ENCODE measurements at regions not wholly inside any gene's neighbourhood (a gene's known extent, or its start where the extent isn't known, plus 50 kb on each side); places are given as distances from the start of the nearest gene placed in this dataset.

DNA sequence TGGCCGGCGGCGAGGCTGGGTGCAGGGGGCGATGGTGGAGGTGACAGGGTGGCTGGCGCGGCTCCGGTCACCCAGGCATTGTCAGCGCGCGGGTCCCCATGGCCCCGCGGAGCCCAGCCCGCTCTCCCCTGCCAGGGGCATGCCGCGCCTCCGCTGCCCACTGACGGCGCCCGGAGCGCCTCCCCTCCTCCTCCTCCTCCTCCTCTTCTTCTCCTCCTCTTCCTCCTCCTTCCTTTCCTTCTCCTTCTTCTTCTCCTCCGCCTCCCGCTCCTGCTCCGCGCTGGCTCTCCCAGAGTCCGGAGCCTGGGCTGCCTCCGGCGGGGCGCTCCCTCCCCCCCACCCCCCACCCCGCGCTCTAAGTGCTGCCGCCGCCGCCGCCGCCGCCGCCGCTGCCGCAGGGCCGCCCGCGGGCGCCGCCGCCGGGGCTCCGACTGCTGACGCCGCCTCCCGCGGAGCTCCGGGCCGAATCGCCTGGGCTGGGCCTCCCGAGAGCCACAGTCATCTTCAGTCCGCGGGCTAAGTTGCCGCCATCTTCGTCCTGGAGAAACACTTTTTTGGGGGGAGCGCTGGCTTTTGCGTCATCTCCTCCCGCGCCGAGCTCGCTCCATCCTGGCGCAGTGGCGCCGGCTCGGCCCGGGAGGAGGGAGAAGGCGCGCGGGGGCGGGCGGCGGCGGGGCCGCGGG lies 348.3 kb downstream of the LIG4 start:
- ChIA-PET POLR2A (interaction anchor here (0.9 kb wide), 2 partner anchors 416 to 490 kb away, joined by 3 read pairs; no protein-coding TSS in a partner anchor), CTCF (interaction anchor here (1.0 to 1.4 kb wide), 4 partner anchors 127 to 494 kb away, joined by 3 to 5 read pairs (median 3); no protein-coding TSS in a partner anchor)
- H3K9me3 ChIP-seq (ENCODE audit: control insufficient read depth, insufficient read depth, low read length), result no peaks in the 10 kb centered on the region
- DNase-seq (ENCODE audit: low read depth, low spot score), result no peak
- no peaks in the 10 kb centered on the region for H3K27me3 ChIP-seq (ENCODE audit: control insufficient read depth, insufficient read depth, low read length)
- TF ChIP-seq, protein P1, sequence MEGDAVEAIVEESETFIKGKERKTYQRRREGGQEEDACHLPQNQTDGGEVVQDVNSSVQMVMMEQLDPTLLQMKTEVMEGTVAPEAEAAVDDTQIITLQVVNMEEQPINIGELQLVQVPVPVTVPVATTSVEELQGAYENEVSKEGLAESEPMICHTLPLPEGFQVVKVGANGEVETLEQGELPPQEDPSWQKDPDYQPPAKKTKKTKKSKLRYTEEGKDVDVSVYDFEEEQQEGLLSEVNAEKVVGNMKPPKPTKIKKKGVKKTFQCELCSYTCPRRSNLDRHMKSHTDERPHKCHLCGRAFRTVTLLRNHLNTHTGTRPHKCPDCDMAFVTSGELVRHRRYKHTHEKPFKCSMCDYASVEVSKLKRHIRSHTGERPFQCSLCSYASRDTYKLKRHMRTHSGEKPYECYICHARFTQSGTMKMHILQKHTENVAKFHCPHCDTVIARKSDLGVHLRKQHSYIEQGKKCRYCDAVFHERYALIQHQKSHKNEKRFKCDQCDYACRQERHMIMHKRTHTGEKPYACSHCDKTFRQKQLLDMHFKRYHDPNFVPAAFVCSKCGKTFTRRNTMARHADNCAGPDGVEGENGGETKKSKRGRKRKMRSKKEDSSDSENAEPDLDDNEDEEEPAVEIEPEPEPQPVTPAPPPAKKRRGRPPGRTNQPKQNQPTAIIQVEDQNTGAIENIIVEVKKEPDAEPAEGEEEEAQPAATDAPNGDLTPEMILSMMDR (IDR thresholded peaks at IDR 0.05; ENCODE audit: low read depth, low read length), result no peak
- H3K27ac ChIP-seq (ENCODE audit: low read depth, low read length), result no peak overlapping the region
- peak overlapping the region; percentile 79 for H3K4me3 ChIP-seq (ENCODE audit: low read depth, low read length)

DNA sequence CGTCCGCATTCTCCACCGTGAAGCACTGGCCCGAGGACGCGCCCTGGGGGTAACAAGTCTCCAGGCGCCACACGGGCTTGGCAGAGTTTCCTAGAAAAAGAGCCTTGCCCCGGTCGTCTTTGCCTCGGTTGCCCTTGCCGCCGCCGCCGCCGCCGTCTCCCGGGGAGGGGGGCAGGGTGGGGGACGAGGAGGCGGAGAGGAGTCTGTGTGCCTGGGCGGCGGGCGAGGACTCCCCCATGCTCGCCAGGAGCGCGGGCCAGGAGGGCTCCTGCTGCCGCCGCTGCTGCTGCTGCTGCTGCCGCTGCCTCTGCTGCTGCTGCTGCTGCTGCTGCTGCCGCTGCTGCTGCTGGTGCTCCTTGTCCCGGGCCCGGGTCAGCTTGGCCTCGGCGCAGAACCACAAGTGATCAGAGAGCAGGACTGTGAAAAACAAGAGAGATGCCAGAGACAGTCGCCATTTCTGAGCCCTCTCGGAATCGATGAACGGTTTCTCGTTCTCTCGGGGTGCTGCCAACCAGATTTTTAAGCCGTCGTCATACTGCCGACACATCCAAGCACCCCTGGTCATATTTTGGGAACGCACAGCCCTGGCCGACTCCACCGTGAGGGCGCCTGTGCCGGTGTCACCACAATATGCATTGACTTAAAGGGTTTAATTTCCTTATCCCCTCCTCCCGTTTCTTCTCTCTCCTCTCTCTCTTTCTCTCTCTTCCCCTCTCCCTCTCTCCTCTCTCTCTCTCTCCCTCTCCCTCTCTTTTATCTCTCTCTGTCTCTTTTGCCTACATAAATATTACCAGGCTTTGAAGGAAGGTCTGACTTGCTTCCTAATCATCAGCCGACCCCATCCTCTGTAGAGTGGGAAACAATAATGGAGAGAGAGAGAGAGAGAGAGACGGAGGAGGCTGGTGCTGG lies 349.1 kb downstream of the LIG4 start:
- H3K9me3 ChIP-seq (ENCODE audit: control insufficient read depth, insufficient read depth, low read length), result no peaks in the 10 kb centered on the region
- H3K27me3 ChIP-seq (ENCODE audit: control insufficient read depth, insufficient read depth, low read length), result no peaks in the 10 kb centered on the region
- TF ChIP-seq, protein P1 (IDR thresholded peaks at IDR 0.05; ENCODE audit: low read depth, low read length), result no peak
- no peak overlapping the region for H3K27ac ChIP-seq (ENCODE audit: low read depth, low read length)
- CTCF ChIA-PET, result no interaction called here
- POLR2A ChIA-PET, result no interaction called here
- peak overlapping the region; percentile 79 for H3K4me3 ChIP-seq (ENCODE audit: low read depth, low read length)
- DNase-seq (ENCODE audit: low read depth, low spot score), result no peak

DNA sequence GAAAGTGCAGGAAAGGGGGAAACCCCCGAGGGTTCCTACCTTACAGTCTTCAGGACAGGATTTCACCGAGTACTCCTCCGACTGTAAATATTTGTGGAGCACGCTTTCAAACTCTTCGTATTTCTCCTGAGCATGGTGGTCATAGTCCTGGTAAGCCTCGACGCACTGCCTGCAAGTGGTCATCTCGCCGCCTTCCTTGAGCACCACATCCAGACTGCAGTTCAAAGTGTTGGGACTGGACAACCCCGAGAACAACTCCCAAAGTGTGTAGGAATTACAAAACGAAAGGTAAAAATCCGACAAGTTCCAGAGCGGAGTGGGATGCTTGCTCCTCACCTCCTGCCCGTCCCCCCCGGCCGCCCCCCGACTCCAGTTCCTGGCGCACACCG lies 349.7 kb downstream of the LIG4 start:
- peak overlapping the region; percentile 79 for H3K4me3 ChIP-seq (ENCODE audit: low read depth, low read length)
- TF ChIP-seq, protein P1 (IDR thresholded peaks at IDR 0.05; ENCODE audit: low read depth, low read length), result no peak
- no peak overlapping the region for H3K27ac ChIP-seq (ENCODE audit: low read depth, low read length)
- H3K27me3 ChIP-seq (ENCODE audit: control insufficient read depth, insufficient read depth, low read length), result no peaks in the 10 kb centered on the region
- POLR2A ChIA-PET, result no interaction called here
- no peaks in the 10 kb centered on the region for H3K9me3 ChIP-seq (ENCODE audit: control insufficient read depth, insufficient read depth, low read length)
- CTCF ChIA-PET, result interaction anchor here (1.4 kb wide), 1 partner anchor 216 kb away, joined by 3 read pairs; no protein-coding TSS in a partner anchor
- no peak for DNase-seq (ENCODE audit: low read depth, low spot score)

DNA sequence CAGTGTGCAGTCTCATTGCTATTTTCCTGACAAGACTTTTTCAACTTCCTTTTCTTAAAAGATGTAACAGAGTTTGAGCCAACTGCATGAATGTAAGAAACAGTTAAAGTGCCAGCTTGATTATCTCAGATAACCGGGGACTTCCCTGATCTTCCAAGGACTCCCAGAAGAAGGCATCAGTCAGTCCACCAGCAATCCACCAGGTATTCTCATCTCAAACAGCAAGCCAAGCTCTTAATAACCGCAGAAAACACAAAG lies 350.1 kb downstream of the LIG4 start:
- Histone ChIP-seq H3K27ac (ENCODE audit: low read depth, low read length) (no peak overlapping the region), H3K27me3 (ENCODE audit: control insufficient read depth, insufficient read depth, low read length) (no peaks in the 10 kb centered on the region), H3K4me3 (ENCODE audit: low read depth, low read length) (peak overlapping the region; percentile 79), H3K9me3 (ENCODE audit: control insufficient read depth, insufficient read depth, low read length) (no peaks in the 10 kb centered on the region)
- no peak for DNase-seq (ENCODE audit: low read depth, low spot score)
- TF ChIP-seq, protein P1 (IDR thresholded peaks at IDR 0.05; ENCODE audit: low read depth, low read length), result no peak
- CTCF ChIA-PET, result interaction anchor here (1.4 to 1.7 kb wide), 2 partner anchors 216 to 492 kb away, joined by 3 to 5 read pairs; no protein-coding TSS in a partner anchor
- POLR2A ChIA-PET, result no interaction called here
